HL-60 (cell line): ENCODE measurements at regions not wholly inside any gene's neighbourhood (a gene's known extent, or its start where the extent isn't known, plus 50 kb on each side); places are given as distances from the start of the nearest gene placed in this dataset.

Source experiments
- DNase-seq, 2 experiments: peaks; one replicate each; pipeline ENCODE4 v3.0.0-alpha.2; 2010 to 2020; ENCODE audit warnings: low read depth in 1 of 2, low spot score in 1 of 2
- H3K27ac ChIP-seq: fragments of 250-450 bp; sonication (Bioruptor Pico); replicated peaks from 2 replicates; pipeline ENCODE4 v1.5.1; 2020; ENCODE audit warnings: mild to moderate bottlenecking, moderate library complexity
- H3K27me3 ChIP-seq: fragments of 250-450 bp; sonication (Bioruptor Pico); 2 replicates; pipeline ENCODE4 v1.5.1; 2021; ENCODE audit warnings: mild to moderate bottlenecking, moderate library complexity; ENCODE audit not compliant: insufficient read depth, poor library complexity, severe bottlenecking
- H3K4me3 ChIP-seq: replicated peaks from 2 replicates; pipeline ENCODE4 v1.5.1; 2011; ENCODE audit warnings: mild to moderate bottlenecking, control low read depth, low read length; ENCODE audit not compliant: insufficient read depth
- CTCF ChIP-seq: IDR thresholded peaks from one replicate; pipeline ENCODE4 v1.5.1; 2011; ENCODE audit warnings: low read length, control low read depth, inconsistent platforms; ENCODE audit not compliant: insufficient read depth
- GABPA ChIP-seq: IDR thresholded peaks from 2 replicates; pipeline ENCODE4 v1.6.1; 2012; ENCODE audit warnings: low read depth
- POLR2AphosphoS5 ChIP-seq: IDR thresholded peaks from 2 replicates; pipeline ENCODE4 v1.6.1; 2012; ENCODE audit warnings: low read depth
- REST ChIP-seq: IDR thresholded peaks from 2 replicates; pipeline ENCODE4 v1.6.1; 2012; ENCODE audit warnings: low read depth; ENCODE audit not compliant: insufficient replicate concordance
- SPI1 ChIP-seq: IDR thresholded peaks from 2 replicates; pipeline ENCODE4 v1.6.1; 2012; ENCODE audit warnings: low read depth, mild to moderate bottlenecking, borderline replicate concordance

- no peak overlapping the region for H3K4me3 ChIP-seq
- H3K27me3 ChIP-seq: no peaks in the 10 kb centered on the region
- TF ChIP-seq SPI1 (no peak), REST (no peak), POLR2AphosphoS5 (no peak), CTCF (no peak), GABPA (no peak)
- no peak overlapping the region for H3K27ac ChIP-seq
- no peak for DNase-seq
These were observed 94.9 kb downstream of the RND3 start for GRCh38 chr2:150392614-150393013.

GRCh38 chr2:150391779-150392178 is 95.7 kb downstream of the RND3 start:
- Histone ChIP-seq H3K27me3 (no peaks in the 10 kb centered on the region), H3K27ac (no peak overlapping the region), H3K4me3 (no peak overlapping the region)
- no peak for DNase-seq
- no peak for TF ChIP-seq CTCF
- TF ChIP-seq GABPA: no peak
- TF ChIP-seq POLR2AphosphoS5: no peak
- no peak for TF ChIP-seq REST
- TF ChIP-seq SPI1: no peak

- H3K27ac ChIP-seq: no peak overlapping the region
- no peak overlapping the region for H3K4me3 ChIP-seq
- TF ChIP-seq POLR2AphosphoS5 (no peak), GABPA (no peak), CTCF (no peak), SPI1 (no peak)
- no peaks in the 10 kb centered on the region for H3K27me3 ChIP-seq
- no peak for DNase-seq
These were observed 98.0 kb downstream of the RND3 start for GRCh38 chr2:150389447-150389846.

GRCh38 chr2:150388289-150388625 is 99.2 kb downstream of the RND3 start:
- no peak for DNase-seq
- H3K4me3 ChIP-seq: no peak overlapping the region
- TF ChIP-seq REST (no peak), CTCF (no peak)
- no peak overlapping the region for H3K27ac ChIP-seq
- H3K27me3 ChIP-seq: no peaks in the 10 kb centered on the region
